Germinal center (tissue), 1 donor: ENCODE measurements at regions not wholly inside any gene's neighbourhood (a gene's known extent, or its start where the extent isn't known, plus 50 kb on each side); places are given as distances from the start of the nearest gene placed in this dataset.
"Not testable (repeated sequence)": the region's sequence is repeated elsewhere in the genome, so short reads cannot be mapped to it uniquely, and the experiment has no call there.

ENCODE experiments used
- DNase-seq: peaks from one replicate; pipeline ENCODE4 v3.0.0; 2012; ENCODE audit warnings: mixed read lengths, low spot score

DNA sequence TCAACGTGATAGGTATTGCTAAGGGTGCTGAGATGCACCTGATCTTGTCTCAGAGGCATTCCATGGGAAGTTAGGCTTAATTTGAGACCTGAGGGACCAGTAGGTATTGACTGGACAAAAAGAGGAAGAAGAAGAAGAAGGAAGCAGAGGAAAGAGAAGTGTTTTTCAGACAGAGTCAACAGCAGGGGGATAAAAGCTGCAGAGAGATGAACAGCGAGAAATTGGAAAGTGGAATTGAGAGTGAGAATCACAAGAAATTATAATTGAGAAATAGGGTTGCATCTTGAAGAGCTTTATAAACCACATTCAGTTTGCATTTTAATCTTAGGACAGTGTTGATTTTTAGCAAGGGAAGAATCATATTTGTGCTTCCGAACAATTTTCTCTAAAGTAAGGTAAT is 254.0 kb downstream of the CD83 start:
- DNase-seq, result peak; percentile 13

DNA sequence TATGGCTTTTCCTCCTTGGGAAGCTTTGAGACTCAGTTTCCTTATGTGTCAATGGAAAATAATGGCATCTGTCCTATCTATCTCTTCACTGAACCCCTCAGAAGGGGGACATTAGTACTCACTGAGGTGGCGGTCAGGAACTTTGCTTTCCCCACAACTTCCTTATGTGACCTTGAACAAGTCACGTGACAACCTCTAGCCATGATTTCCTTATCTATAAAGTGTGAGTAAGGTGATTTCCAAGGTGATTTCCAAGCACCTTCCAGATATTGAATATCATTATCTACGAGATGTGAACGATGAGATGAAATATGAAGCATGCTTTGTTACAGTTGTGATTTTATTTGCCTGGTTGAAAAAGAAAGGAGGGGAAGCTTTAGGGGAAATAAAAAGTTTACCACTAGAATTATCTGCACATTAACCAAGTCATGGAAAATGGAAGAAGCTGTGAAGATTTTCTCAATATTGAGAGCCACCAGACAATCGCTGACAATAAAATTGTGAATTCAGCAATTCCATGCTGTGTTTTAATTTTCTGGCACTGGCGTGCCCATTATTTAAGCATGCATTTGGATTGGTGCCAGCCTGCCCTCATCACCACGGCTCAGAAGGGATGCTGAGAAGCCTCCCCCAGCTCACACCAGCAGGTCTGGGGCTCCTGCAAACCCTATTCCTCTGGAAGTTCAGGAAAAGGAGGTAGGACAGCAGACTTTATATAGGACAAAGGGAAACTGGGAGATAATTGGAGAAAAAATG is 255.3 kb downstream of the CD83 start:
- no peak for DNase-seq

DNA sequence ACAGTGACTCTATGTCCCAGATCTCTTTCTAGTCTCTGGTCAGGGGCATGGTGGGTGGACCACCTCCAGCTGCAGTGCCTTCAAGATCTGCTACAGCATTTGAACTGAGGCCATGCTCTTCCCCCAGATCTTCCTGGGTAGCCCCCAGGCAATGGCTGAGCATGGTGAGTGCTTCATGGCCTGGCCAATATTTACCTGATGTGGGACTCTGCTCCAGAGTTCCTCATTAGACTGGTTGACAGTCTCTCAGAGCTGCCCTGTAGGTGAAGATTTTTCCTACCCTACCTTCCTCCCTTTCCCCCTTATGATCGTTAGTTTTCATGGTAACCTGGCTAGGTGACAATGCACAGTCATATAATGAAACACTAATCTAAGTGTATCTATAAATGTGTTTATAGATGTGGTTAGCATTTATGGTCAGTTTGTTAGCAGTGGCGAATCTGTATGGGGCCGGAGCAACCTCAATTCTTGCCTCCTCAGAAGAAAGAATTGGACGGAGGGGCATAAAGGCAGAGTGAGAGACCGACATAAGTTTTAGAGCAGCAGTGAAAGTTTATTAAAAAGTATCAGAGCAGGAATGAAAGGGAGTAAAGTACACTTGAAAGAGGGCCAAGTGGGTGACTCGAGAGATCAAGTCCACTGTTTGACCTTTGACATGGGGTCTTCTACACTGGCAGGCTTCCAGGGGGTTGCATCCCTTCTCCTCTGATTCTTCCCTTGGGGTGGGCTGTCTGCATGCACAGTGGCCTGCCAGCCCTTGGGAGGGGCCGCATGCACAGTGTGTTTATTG is 256.3 kb downstream of the CD83 start:
- DNase-seq, result no peak

DNA sequence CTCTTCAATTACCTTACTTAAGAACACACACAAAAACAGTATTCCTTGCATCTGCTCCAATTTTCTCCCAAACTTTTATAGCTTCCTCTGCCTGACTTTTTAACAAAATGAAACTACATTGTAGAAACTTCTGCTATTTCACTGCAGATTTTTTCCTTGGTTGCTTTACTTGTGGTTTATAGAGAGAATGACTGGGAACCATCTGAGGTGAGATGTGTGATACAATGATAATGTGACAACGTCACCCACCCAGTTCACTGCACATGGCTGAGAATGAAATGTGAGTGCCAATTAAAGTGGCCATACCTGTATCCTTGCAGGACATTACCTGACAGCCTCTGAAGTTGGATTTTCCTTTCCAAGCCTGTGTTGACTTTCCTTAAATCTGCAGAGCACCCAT is 258.4 kb downstream of the CD83 start:
- DNase-seq, result no peak

GRCh38 chr6:14379568-14379967 is 262.0 kb downstream of the CD83 start:
- no peak for DNase-seq

DNA sequence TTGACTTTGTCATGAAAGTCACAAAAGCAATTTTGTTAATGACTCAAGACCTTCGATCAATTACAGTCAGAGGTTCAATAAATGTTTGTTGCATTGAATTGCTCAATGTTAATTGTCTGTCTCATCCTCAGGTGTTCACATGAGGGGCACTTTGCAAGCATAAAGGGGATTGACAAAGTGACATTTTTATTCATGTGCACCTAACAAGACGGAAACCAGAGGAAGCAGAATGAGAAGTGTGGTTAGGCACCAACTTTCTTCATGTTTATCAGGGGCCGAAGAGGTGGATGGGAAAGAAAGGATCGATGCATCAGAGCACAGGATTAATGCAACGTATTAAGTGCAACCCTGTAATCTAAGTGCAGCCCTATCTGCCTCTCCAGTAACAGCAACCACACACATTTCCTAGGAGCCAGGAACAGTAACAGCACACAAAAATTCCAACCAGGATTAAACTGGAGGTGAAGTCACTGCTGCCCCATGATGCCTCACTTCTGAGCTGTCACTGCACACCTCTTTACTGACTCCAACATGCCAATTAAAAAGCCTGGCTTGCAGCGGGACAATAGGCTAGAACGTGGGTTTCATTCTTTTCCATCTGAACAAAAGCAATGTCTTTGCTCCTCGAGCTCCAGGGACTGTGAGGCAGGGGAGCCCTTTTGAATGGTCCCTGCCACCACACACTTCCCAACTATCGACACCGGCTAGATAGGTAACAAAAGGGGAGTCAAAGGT is 262.7 kb downstream of the CD83 start:
- DNase-seq, result no peak

DNA sequence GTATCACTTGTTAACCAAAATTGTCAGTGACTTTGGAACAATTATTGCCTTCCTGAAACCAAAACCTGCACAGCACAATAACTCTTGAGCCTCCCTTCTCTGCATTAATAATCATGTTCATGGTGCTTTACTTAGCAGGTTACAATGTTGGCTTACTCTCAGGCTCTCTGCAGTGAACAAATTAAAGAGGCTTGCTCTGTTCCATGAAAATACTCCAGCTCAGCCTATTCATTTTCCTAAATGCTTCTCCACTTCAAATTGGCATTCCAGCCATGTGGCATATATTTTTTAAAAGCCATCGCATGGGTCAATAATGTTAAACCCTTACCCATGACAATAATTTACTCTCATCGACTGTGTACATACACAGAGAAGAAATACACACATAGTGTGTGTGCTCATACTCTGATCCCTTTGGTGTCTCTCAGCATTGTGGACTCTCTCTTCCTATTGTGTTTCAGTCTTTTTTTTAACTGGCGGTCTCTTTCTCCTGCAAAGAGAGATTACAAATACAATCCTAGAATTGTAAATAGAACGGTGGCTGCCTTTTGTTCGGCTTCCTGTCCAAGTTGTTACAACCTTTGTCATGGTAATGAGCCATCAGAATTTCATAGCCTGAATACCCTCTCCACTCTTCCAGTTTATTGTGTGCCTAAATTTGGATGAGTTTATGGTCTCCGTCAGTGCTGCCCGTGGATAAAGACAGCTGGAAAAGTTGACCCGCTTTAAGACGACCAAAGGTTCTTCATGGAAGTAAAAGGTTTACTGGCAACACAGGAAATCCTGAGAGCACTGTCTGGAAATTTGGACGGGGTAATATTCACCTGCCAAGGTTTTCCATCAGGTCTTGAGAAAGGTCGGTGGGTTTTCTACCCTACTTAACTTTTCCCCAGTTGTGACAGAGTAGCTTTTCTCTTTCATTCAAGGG is 263.6 kb downstream of the CD83 start:
- no peak for DNase-seq

DNA sequence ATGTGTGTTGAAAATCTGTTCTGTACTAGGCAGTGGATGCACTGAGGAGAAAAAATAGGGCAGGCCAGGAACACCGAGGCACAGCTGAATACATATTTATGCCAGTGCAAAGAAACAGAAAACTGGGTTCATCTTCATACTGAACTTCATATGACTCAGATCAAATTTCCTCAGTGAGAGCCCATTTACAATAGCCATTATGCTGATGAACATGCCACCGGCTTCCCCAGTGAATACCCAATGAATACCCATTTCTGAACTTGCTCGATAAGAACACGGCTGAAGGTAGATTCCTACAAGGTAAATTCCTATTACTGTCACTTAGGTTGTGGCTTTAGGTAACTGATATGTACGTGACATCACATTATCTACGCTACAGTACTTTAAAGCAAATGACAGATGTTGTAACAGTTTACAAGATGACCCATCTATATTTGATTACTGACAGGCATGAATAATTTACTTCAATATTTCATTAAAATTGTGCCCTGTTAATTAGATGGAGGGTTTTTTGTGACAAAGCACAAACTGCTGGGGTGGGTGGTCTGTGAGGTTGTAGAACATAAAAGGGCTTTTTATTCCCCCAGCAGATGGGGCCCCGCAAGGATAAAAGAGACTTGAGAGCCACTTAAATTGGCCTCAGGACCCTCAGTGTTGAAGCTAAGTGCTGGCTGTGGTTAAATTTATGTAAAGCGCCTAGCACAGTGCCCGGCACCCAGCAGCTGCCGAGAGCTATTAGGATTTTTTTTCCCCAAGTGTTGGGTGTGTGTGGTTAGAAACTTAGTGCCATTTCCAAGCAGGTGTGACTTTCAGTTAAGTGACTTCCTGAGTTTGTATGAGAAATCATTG is 264.5 kb downstream of the CD83 start:
- DNase-seq, result no peak

DNA sequence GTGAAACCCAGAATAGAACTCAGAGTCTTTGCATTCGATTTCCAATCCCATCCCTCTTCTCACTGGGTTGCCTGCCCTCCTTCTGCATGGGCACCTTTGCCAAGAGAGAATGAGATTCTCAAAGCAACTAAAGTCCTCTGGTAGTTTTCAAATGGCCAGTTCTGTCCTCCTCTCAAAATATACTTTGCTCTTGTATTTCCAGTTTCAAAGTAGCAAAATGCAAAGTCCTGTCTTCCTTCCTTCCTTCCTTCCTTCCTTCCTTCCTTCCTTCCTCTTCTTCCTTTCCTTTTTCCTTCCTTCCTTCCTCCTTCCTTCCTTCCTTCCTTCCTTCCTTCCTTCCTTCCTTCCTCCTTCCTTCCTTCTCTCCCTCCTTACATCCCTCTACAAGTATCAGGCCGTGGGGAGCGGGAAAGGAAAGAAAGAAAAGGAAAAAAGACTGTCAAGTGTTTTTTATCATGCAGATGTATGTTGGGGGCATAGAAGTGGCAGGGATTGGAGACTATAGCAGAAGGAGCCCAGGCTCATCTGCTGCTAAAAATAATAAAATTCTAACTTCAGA is 265.2 kb downstream of the CD83 start:
- DNase-seq, result no peak

DNA sequence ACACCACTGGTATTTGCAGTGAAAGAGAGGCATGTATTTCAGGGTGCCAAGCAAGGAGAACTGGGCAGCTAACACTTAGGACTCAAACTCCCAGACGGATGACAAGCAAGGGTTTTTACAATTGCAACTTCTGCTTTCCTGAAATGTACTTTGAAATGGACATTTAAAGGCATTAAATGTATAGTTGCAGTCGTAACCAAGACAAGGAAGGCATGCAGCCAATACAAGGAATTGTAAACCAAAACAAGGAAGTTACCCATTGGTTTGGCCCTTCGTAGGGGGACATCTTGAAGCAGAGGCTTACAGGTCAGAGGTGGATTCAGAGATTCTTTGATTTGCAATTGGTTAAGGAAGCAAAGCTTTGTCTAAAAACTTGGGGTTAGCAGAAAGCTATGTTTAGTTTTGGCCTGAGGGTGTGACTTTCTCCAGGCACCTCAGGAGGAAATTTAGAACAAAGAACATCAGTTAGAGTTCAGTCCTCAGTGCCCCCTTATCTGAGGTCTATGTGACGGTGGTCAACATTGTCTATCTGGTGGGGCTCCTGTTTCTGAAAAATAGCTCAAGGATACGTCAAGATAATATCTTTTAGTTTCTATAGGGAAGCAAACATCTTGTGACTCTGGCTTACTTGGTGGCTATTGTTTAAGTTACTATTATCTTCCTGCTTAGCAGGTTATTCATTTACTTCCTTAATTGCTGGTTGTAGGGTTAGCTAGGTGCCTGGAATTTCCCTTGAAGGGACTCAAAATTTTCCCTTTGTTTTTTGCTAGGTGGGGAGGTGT is 266.0 kb downstream of the CD83 start:
- DNase-seq, result no peak

- no peak for DNase-seq
Measured at GRCh38 chr6:14384175-14384949, 266.8 kb downstream of the CD83 start.

DNA sequence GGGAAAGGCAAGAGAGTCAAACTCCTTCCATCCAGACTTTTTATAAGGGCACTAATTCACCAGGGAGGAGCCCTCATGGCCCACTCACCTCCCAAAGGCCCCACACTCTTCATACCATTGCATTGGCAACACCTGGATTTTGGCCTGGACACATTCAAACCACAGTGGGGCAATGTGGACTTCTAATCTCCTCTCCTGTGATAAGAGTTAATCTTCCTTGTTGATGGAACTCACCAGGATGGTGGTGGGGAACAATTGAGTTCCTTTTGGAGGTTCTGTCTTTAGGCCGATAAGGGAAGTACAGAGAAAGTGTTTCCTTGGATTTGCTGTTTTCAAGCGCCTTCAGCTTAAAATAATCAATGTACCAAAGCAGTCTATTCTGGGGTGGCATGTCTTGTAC is 268.7 kb downstream of the CD83 start:
- DNase-seq, result no peak

- DNase-seq, result no peak
Measured at GRCh38 chr6:14386668-14387067, 269.1 kb downstream of the CD83 start.

DNA sequence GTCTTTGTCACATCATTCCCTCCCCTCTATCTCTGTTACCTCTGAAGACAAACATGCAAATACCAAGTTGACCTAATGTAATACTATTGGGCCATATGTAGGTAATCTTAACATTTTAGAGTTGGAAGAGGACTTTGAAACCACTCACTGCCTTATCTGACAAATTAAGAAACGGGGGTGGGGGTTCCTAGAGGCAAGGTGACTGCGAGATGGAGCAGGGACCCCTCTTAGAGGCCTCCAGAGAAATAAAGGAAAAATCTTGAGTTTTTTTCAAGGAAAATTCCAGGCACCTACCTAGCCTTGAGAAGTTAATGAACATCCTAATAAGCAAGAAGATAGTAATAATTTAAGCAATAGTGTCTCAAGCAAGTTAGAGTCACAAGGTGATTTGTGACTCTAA is 270.8 kb downstream of the CD83 start:
- DNase-seq, result no peak

DNA sequence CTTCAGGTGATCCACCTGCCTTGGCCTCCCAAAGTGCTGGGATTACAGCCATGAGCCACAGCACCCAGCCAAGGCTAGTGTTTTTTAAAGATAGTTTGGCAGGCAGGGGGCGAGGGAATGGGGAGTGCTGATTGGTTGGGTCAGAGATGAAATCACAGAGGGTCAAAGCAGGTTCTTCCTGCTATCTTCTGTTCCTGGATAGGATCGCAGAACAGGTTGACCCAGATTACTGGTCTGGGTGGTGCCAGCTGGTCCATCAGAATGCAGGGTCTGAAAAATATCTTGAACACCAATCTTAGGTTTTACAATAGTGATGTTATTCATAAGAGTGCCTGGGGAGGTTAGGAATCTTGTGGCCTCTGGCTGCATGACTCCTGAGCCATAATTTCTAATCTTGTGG is 272.2 kb downstream of the CD83 start:
- not testable (repeated sequence) for DNase-seq

DNA sequence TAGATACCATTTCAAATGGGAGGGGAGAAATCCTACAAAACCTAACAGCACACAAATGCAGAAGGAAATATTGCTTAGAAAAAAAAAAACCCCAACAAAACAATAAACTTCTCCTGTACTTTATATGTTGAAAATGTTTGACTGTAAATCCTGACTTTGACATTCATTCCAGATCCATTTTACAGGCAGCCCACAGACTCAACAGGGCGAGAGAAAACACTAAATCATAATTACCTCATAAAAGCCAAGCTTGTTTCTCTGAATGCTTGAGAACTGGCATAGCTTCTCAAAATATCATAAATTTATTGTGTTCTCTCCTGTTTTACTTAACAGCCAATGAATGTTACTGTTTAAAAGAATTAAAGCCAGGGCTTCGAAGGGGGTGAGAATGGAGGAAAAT is 273.2 kb downstream of the CD83 start:
- no peak for DNase-seq

GRCh38 chr6:14393910-14394309 is 276.3 kb downstream of the CD83 start:
- DNase-seq, result no peak

DNA sequence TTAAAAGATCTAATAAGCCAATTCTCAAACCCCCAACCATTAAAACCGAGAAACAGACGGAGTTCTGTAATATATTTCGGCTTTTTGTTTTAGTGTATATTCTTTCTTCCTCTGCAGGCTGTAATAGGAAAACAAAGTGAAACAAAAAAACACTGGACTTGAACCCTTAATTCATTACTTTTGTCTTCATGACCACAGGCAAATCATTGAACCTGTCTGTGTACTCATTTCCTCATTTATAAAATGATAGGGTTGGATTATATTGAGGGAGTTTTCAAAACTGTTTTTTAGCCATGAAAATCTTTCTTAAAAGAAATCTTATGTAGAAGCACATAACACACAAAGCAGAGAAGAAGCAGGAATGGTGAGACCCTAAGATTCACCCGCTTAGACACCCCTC is 278.8 kb downstream of the CD83 start:
- DNase-seq, result no peak
